B cell (primary cell): ENCODE measurements at regions not wholly inside any gene's neighbourhood (a gene's known extent, or its start where the extent isn't known, plus 50 kb on each side); places are given as distances from the start of the nearest gene placed in this dataset.

ENCODE experiments used
- ATAC-seq: fragments of 200-7000 bp; cut with Tn5 transposase; one replicate; pipeline ENCODE4 v1.10.0; 2021; ENCODE audit warnings: low read depth, mild to moderate bottlenecking, moderate number of reproducible peaks, moderate library complexity
- CTCF ChIA-PET: fragments of 350-600 bp; sonication (Branson Sonifier 250); formaldehyde crosslinking; loops from one replicate; lab custom pipeline; 2021; ENCODE audit warnings: antibody characterized with exemption, inconsistent platforms; lab: Charles Lee
- POLR2A ChIA-PET: fragments of 350-600 bp; sonication (Branson Sonifier 250); formaldehyde crosslinking; loops from one replicate; lab custom pipeline; 2021; ENCODE audit warnings: antibody characterized with exemption; lab: Charles Lee
- DNase-seq: peaks from one replicate; pipeline ENCODE4 v3.0.0; 2013
- H2AFZ ChIP-seq: 2 replicates; pipeline ENCODE4 v1.6.1; 2012; ENCODE audit warnings: mild to moderate bottlenecking, low read depth, low read length; ENCODE audit not compliant: insufficient read depth, poor library complexity, severe bottlenecking
- H3K27ac ChIP-seq, 2 donors: 1 replicate in 1 of 2; 2 replicates in 1 of 2; pipeline ENCODE4 v1.5.1; 2012 to 2013; ENCODE audit warnings: low read length in 2 of 2, mild to moderate bottlenecking in 2 of 2, moderate library complexity in 1 of 2
- H3K27me3 ChIP-seq, 4 experiments: fragments of 200-600 bp in 1 of 4; sonication (generic) in 1 of 4; replicated peaks in 1 of 4; 1 replicate in 2 of 4; 2 replicates in 2 of 4; pipeline versions ENCODE4 v1.6.1 to v1.7.0; 2013 to 2016; ENCODE audit warnings: low read length in 3 of 4, mild to moderate bottlenecking in 2 of 4, mixed read lengths in 1 of 4, moderate library complexity in 1 of 4; ENCODE audit not compliant: insufficient read depth in 4 of 4, control insufficient read depth in 3 of 4; ENCODE audit errors: control extremely low read depth in 1 of 4
- H3K36me3 ChIP-seq, 2 experiments: replicated peaks in 1 of 2; 1 replicate in 1 of 2; 2 replicates in 1 of 2; pipeline versions ENCODE4 v1.6.1 to v1.7.1; 2013; ENCODE audit warnings: low read length in 1 of 2; ENCODE audit not compliant: insufficient read depth in 2 of 2, control insufficient read depth in 1 of 2; ENCODE audit errors: control extremely low read depth in 1 of 2, extremely low read depth in 1 of 2
- H3K4me1 ChIP-seq, 2 donors: fragments of 200-600 bp in 1 of 2; sonication (generic) in 1 of 2; 1 replicate in 1 of 2; 2 replicates in 1 of 2; pipeline versions ENCODE4 v1.5.1 to v1.6.1; 2013 to 2017; ENCODE audit warnings: low read length in 2 of 2; ENCODE audit not compliant: control insufficient read depth in 2 of 2, insufficient read depth in 2 of 2
- H3K4me2 ChIP-seq: replicated peaks from 2 replicates; pipeline ENCODE3; 2012; ENCODE audit warnings: mild to moderate bottlenecking, low read depth, low read length; ENCODE audit not compliant: poor library complexity, severe bottlenecking
- H3K4me3 ChIP-seq, 5 experiments: fragments of 200-600 bp in 1 of 5; sonication (generic) in 1 of 5; 1 replicate in 3 of 5; 2 replicates in 2 of 5; pipeline versions ENCODE4 v1.5.1 to v1.7.0; 2011 to 2016; ENCODE audit warnings: low read length in 4 of 5, mild to moderate bottlenecking in 4 of 5, low read depth in 2 of 5, control low read depth in 1 of 5, moderate library complexity in 1 of 5; ENCODE audit not compliant: insufficient read depth in 1 of 5; ENCODE audit errors: control extremely low read depth in 1 of 5, extremely low read depth in 1 of 5
- H3K79me2 ChIP-seq: fragments of 200-600 bp; sonication (generic); one replicate; pipeline ENCODE4 v1.6.0; 2016; ENCODE audit warnings: low read length; ENCODE audit not compliant: control insufficient read depth, insufficient read depth
- H3K9ac ChIP-seq: fragments of 200-600 bp; sonication (generic); 2 replicates; pipeline ENCODE4 v1.6.1; 2017; ENCODE audit warnings: mild to moderate bottlenecking, low read length, moderate library complexity
- H3K9me3 ChIP-seq, 3 donors: one replicate each; pipeline versions ENCODE4 v1.6.1 to v1.7.1; 2013; ENCODE audit warnings: low read length in 2 of 3; ENCODE audit not compliant: control insufficient read depth in 2 of 3, insufficient read depth in 1 of 3; ENCODE audit errors: control extremely low read depth in 1 of 3
- H4K20me1 ChIP-seq: 2 replicates; pipeline ENCODE4 v1.6.0; 2012; ENCODE audit warnings: mild to moderate bottlenecking, low read length; ENCODE audit not compliant: insufficient read depth, control insufficient read depth, poor library complexity, severe bottlenecking
- H3K27ac Mint-ChIP-seq: one replicate; pipeline ENCODE4 v1.8.0; 2021; ENCODE audit warnings: mixed read lengths
- H3K27me3 Mint-ChIP-seq: one replicate; pipeline ENCODE4 v1.8.0; 2021; ENCODE audit warnings: mixed read lengths
- H3K4me1 Mint-ChIP-seq: one replicate; pipeline ENCODE4 v1.8.0; 2021; ENCODE audit warnings: mixed read lengths
- H3K4me3 Mint-ChIP-seq: one replicate; pipeline ENCODE4 v1.8.0; 2021; ENCODE audit warnings: mixed read lengths
- H3K9me3 Mint-ChIP-seq: one replicate; pipeline ENCODE4 v1.8.0; 2022; ENCODE audit warnings: mixed read lengths; ENCODE audit not compliant: insufficient read depth
- CTCF ChIP-seq: fragments of 200-600 bp; IDR thresholded peaks from one replicate; pipeline ENCODE4 v1.8.0; 2022; ENCODE audit warnings: antibody characterized with exemption, mild to moderate bottlenecking
- EZH2 ChIP-seq: IDR thresholded peaks from 2 replicates; pipeline ENCODE4 v1.6.1; 2012; ENCODE audit warnings: borderline replicate concordance, low read depth, mild to moderate bottlenecking, moderate library complexity, low read length; ENCODE audit not compliant: insufficient read depth, poor library complexity, severe bottlenecking
- WGBS: methylation state at CpG from one replicate; pipeline ENCODE4 v1.1.5; 2013; ENCODE audit warnings: missing lambda C conversion rate; ENCODE audit not compliant: insufficient coverage; 5-methylcytosine and 5-hydroxymethylcytosine counted together
- intact Hi-C: fragments of 100-400 bp; cut with micrococcal nuclease; formaldehyde crosslinking; loops from one replicate; pipeline ENCODE4 v1.10.0; 2022

- Histone ChIP-seq H3K4me2 (no peak overlapping the region), H3K36me3 (no peaks in the 10 kb centered on the region), H3K9ac (no peak overlapping the region), H3K4me1 (no peaks in the 10 kb centered on the region), H2AFZ (no peak overlapping the region), H3K27ac (no peak overlapping the region), H3K4me3 (no peak overlapping the region), H3K79me2 (no peaks in the 10 kb centered on the region), H4K20me1 (no peaks in the 10 kb centered on the region), H3K9me3 (no peaks in the 10 kb centered on the region), H3K27me3 (no peaks in the 10 kb centered on the region)
- Mint-ChIP-seq H3K4me3 (no peak overlapping the region), H3K4me1 (no peaks in the 10 kb centered on the region), H3K27me3 (no peaks in the 10 kb centered on the region), H3K9me3 (peaks cover 2% of the 10 kb centered on the region), H3K27ac (no peak overlapping the region)
- ChIA-PET CTCF (no interaction called here), POLR2A (no interaction called here)
- TF ChIP-seq CTCF (no peak), EZH2 (no peak)
- no peak for ATAC-seq
- DNase-seq: no peak
- 33% methylated on average over 1 of the region's 8 CpGs for WGBS
- intact Hi-C loops: no loop called here
Measured at GRCh38 chr16:51723036-51723724, 572.1 kb upstream of the SALL1 start.

- H3K4me1 Mint-ChIP-seq: no peaks in the 10 kb centered on the region
- no peaks in the 10 kb centered on the region for H3K27me3 Mint-ChIP-seq
- ATAC-seq (no peak), DNase-seq (no peak)
- no peak for TF ChIP-seq EZH2
- peak; percentile 19 for TF ChIP-seq CTCF
- no peaks in the 10 kb centered on the region for H3K79me2 ChIP-seq
- ChIA-PET CTCF (no interaction called here), POLR2A (no interaction called here)
- H4K20me1 ChIP-seq: no peaks in the 10 kb centered on the region
- H3K4me2 ChIP-seq: no peak overlapping the region
- H3K9me3 ChIP-seq: no peaks in the 10 kb centered on the region
- H3K4me3 Mint-ChIP-seq: no peak overlapping the region
- H2AFZ ChIP-seq: no peak overlapping the region
- H3K36me3 ChIP-seq: no peaks in the 10 kb centered on the region
- no peak overlapping the region for H3K4me3 ChIP-seq
- H3K9me3 Mint-ChIP-seq: peaks cover 2% of the 10 kb centered on the region
- no peaks in the 10 kb centered on the region for H3K4me1 ChIP-seq
- no peak overlapping the region for H3K27ac Mint-ChIP-seq
- intact Hi-C loops: no loop called here
- no peaks in the 10 kb centered on the region for H3K27me3 ChIP-seq
- no peak overlapping the region for H3K9ac ChIP-seq
- no peak overlapping the region for H3K27ac ChIP-seq
Measured at GRCh38 chr16:51722467-51722866, 571.4 kb upstream of the SALL1 start.
